Thoracic aorta (tissue), 2 donors: ENCODE measurements at regions not wholly inside any gene's neighbourhood (a gene's known extent, or its start where the extent isn't known, plus 50 kb on each side); places are given as distances from the start of the nearest gene placed in this dataset.
A peak's percentile ranks its signal among the peaks of the same experiment; 100 is the strongest.

Source experiments
- ATAC-seq: fragments of 150-250 bp; one replicate; pipeline ENCODE4 v1.8.0; 2017; ENCODE audit warnings: low read depth; ENCODE audit not compliant: insufficient number of reproducible peaks, low FRiP score
- DNase-seq: peaks from one replicate; pipeline ENCODE4 v3.0.0-alpha.2; 2020; ENCODE audit warnings: low spot score
- H3K27ac ChIP-seq, 2 donors: fragments of 200-600 bp; sonication (generic); 1 replicate in 1 of 2; 2 replicates in 1 of 2; pipeline ENCODE4 v1.5.1; 2016; ENCODE audit warnings: mild to moderate bottlenecking in 2 of 2, moderate library complexity in 2 of 2
- H3K27me3 ChIP-seq: fragments of 200-600 bp; sonication (generic); replicated peaks from 2 replicates; pipeline ENCODE4 v1.6.0; 2016; ENCODE audit warnings: mild to moderate bottlenecking; ENCODE audit not compliant: insufficient read depth
- H3K36me3 ChIP-seq: fragments of 200-600 bp; sonication (generic); one replicate; pipeline ENCODE4 v1.5.1; 2016
- H3K4me1 ChIP-seq, 2 donors: fragments of 200-600 bp; sonication (generic); 1 replicate in 1 of 2; 2 replicates in 1 of 2; pipeline versions ENCODE4 v1.5.1 to v1.6.0; 2016; ENCODE audit warnings: low read depth in 2 of 2, mild to moderate bottlenecking in 1 of 2; ENCODE audit not compliant: control insufficient read depth in 1 of 2
- H3K4me3 ChIP-seq: fragments of 200-600 bp; sonication (generic); 2 replicates; pipeline ENCODE4 v1.5.1; 2016; ENCODE audit warnings: mild to moderate bottlenecking
- H3K9me3 ChIP-seq: fragments of 200-600 bp; sonication (generic); 2 replicates; pipeline ENCODE4 v1.5.1; 2016
- TF ChIP-seq, protein P1 (sequence below): fragments of 200-600 bp; sonication (generic); IDR thresholded peaks from one replicate; pipeline ENCODE4 v1.5.1; 2019; ENCODE audit warnings: antibody characterized with exemption

DNA sequence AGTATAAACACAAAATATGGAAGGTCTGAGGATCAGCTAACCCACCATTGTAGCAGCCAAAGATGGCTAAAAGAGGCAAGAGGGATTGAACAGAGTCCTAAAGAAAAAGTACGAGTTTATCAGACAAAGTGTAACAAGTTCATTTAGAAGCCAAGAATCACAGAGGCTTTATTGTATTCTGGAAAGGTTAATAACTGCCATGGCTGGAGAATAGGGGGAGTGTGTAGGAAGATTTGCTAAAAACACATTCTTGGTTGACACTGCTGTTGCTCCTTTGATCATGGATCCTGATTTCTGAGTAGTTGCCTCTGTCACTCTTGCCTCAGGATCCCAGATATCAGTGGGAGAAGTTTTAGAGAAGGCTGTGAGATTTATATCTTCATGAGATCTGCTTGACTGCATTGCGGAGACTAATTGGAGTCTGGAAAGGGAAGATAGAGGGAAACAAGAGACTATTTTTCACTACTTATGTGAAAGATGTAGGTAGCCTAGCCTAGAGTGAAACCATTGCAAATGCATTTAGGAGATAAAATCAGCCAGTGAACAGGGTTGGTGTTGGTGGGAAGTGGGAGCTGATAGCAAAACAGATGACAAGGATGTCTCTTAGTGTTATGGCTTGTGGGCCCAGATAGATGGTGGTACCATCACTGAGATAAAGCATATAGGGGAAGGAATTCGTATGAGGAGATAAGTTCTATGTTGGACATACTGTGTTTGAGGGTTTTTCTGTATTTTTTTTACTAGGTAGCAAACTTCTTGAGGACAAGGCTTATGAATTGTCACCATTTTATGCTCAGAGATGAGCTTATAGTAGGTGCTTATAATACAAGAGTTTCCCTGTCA is 402.9 kb upstream of the PDE3A start:
- no peaks in the 10 kb centered on the region for H3K36me3 ChIP-seq
- H3K27me3 ChIP-seq, result no peaks in the 10 kb centered on the region
- DNase-seq, result no peak
- no peaks in the 10 kb centered on the region for H3K9me3 ChIP-seq
- no peak for ATAC-seq
- TF ChIP-seq, protein P1, sequence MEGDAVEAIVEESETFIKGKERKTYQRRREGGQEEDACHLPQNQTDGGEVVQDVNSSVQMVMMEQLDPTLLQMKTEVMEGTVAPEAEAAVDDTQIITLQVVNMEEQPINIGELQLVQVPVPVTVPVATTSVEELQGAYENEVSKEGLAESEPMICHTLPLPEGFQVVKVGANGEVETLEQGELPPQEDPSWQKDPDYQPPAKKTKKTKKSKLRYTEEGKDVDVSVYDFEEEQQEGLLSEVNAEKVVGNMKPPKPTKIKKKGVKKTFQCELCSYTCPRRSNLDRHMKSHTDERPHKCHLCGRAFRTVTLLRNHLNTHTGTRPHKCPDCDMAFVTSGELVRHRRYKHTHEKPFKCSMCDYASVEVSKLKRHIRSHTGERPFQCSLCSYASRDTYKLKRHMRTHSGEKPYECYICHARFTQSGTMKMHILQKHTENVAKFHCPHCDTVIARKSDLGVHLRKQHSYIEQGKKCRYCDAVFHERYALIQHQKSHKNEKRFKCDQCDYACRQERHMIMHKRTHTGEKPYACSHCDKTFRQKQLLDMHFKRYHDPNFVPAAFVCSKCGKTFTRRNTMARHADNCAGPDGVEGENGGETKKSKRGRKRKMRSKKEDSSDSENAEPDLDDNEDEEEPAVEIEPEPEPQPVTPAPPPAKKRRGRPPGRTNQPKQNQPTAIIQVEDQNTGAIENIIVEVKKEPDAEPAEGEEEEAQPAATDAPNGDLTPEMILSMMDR, result no peak
- no peak overlapping the region for H3K4me3 ChIP-seq
- peak overlapping the region; percentile 51 to 55 for H3K27ac ChIP-seq
- H3K4me1 ChIP-seq, result peaks cover 24 to 59% of the 10 kb centered on the region in 2 donors

DNA sequence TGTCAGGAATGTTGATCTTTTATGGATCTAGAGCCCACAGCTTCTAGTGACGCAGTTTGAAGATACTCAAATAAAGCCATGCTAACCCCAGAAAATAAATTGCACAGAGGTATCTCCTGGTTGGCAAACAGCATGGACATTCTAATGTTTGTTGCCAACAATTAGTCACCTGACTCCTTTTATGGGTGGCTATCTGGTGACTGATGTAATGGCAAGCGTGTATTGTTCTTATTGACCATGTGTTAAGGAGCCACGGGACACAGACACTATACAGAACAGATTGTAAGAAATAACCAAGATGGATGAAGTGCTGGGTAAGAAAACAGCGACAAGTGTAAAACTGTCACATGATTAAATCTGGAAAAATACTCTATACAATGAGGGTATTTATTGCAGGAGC is 401.3 kb upstream of the PDE3A start:
- peaks cover 34 to 75% of the 10 kb centered on the region in 2 donors for H3K4me1 ChIP-seq

DNA sequence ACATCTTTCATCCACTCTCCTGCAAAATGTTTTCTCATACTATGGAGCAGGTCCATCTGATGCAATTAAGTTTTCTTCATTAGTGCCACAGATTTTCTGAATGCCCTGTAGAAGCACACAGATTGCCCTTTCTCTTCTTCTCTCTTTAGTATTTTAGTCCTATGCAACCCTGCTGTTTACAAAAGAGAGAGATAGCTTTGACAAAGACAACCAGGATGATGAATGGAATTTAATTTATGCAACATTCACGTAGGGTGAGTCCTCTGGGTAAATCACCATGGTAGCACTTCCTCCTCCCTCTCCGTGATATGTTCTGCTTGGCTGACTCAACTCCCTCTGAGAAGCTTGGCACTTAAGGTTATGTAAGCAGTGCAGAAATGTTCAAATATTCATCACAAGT is 400.9 kb upstream of the PDE3A start:
- no peaks in the 10 kb centered on the region for H3K36me3 ChIP-seq
- peaks cover 38 to 79% of the 10 kb centered on the region in 2 donors for H3K4me1 ChIP-seq
- H3K9me3 ChIP-seq, result no peaks in the 10 kb centered on the region
- peak overlapping the region; percentile 6 to 53 for H3K27ac ChIP-seq
- ATAC-seq, result no peak
- H3K4me3 ChIP-seq, result no peak overlapping the region
- H3K27me3 ChIP-seq, result no peaks in the 10 kb centered on the region
- TF ChIP-seq, protein P1, result no peak
- DNase-seq, result no peak

More for the DNA sequence above, 401.3 kb upstream of the PDE3A start:
- Histone ChIP-seq H3K4me3 (no peak overlapping the region), H3K36me3 (no peaks in the 10 kb centered on the region), H3K27ac (peak overlapping the region; percentile 6 to 53), H3K9me3 (no peaks in the 10 kb centered on the region), H3K27me3 (no peaks in the 10 kb centered on the region)
- DNase-seq (no peak), ATAC-seq (no peak)
- TF ChIP-seq, protein P1, result no peak

DNA sequence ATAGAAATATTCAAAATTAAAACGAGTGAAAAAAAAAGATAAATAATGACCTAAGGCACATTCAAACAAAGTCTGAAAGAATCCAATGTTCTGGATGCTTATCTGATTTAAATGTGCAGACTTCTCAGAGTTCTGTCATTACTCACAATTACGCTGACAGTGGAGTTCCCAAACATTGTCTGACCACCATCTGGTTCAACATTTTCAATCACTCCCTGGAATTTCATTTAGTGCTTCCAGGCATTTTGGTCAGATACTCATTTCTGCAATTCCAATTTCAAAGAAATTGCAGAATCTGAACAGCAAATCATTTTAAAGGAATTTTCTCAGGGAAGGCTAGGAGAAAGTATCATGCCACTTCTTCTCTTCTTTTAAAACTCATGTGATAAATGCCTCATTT is 398.2 kb upstream of the PDE3A start:
- ATAC-seq (no peak), DNase-seq (no peak)
- TF ChIP-seq, protein P1, result no peak
- Histone ChIP-seq H3K27me3 (no peaks in the 10 kb centered on the region), H3K4me3 (no peak overlapping the region), H3K4me1 (peaks cover 27 to 68% of the 10 kb centered on the region in 2 donors), H3K9me3 (no peaks in the 10 kb centered on the region), H3K27ac (peak overlapping the region; percentile 53 to 67), H3K36me3 (no peaks in the 10 kb centered on the region)

DNA sequence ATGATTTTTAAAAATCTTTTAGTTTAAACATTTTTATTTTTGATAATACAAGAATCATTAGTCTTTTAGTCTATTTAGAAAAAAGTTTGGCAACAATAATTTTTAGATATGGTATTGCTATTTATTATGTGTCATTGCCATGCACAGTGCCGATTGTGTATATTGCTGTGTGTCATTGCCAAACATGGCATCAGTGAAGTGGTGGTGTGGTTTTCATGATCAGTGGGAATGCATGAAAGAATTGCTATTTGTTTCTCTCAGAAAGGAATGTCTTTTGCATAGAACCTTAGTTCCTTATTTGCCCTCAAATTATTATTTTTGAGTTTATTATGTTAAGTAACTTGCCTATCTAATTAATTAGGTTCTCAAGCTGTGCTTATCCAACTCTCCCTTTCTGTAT is 397.5 kb upstream of the PDE3A start:
- H3K4me3 ChIP-seq, result no peak overlapping the region
- H3K27ac ChIP-seq, result peak overlapping the region; percentile 22 to 59
- ATAC-seq (no peak), DNase-seq (no peak)
- H3K4me1 ChIP-seq, result peaks cover 26 to 64% of the 10 kb centered on the region in 2 donors
- H3K27me3 ChIP-seq, result no peaks in the 10 kb centered on the region
- no peaks in the 10 kb centered on the region for H3K36me3 ChIP-seq
- H3K9me3 ChIP-seq, result no peaks in the 10 kb centered on the region
- TF ChIP-seq, protein P1, result no peak
